HS-27A (cell line): ENCODE measurements at regions not wholly inside any gene's neighbourhood (a gene's known extent, or its start where the extent isn't known, plus 50 kb on each side); places are given as distances from the start of the nearest gene placed in this dataset.

Source experiments
- DNase-seq: peaks from one replicate; pipeline ENCODE4 v3.0.0-alpha.2; 2012; ENCODE audit warnings: low read depth, missing footprints

GRCh38 chr4:13248621-13249298 is 235.4 kb downstream of the RAB28 start:
- DNase-seq = no peak

DNA sequence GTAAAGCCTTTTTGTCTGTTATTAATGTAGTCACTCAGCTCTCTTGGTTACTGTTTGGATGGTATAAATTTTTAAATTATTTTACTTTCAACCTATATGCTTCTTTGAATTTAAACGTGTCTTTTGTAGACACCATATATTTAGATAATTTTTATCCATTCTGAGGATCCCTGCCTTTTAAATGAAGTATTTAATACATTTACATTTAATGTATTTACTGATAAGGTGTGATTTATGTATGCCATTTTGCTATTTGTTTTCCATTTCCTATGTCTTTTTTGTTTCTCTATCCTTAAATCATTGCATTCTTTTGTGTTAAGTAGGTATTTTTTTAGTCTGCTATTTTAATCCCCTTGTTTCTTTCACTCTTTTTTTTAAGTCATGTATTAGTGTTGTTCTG is 238.0 kb downstream of the RAB28 start:
- no peak for DNase-seq

GRCh38 chr4:13244444-13244843 is 239.7 kb downstream of the RAB28 start:
- no peak for DNase-seq

- DNase-seq = no peak
These were observed 241.0 kb downstream of the RAB28 start for GRCh38 chr4:13243152-13243551.

DNA sequence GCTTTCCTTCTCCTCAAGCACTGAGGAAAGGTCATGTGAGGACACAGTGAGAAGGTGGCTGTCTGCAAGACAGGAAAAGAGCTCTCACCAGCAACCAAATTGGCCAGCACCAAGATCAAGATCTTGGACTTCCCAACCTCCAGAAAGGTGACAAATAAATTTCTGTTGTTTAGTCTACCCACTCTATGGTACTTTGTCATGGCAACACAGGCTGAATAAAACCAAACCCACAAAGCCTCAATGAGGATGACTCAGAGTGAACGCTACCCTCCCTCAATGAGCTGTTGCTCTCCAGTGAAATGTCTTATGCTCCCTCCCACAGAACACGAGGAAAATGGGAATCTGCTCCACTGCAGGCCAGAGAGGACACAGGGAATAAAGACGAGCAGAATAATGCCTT is 244.1 kb downstream of the RAB28 start:
- no peak for DNase-seq

DNA sequence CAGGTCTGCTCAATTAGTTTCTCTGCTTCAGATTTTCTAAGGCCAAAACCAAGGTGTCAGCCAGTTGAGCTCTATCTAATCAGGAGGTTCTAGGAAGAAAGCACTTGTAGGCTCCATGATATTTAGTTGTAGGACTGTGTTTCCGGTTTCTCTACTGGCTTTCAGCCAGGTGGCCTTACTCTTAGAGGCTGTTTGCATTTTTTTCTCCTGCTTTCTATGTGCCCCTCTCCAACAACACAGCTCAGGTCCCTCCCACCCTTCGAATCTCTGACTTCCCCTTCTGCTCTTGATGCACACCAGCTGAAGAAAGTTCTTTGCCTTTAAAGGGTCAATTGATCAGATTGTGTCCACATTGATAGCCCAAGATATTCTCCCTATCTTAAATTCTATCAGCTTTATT is 245.2 kb downstream of the RAB28 start:
- DNase-seq = no peak

GRCh38 chr4:13236485-13236884 is 247.7 kb downstream of the RAB28 start:
- DNase-seq = no peak

DNA sequence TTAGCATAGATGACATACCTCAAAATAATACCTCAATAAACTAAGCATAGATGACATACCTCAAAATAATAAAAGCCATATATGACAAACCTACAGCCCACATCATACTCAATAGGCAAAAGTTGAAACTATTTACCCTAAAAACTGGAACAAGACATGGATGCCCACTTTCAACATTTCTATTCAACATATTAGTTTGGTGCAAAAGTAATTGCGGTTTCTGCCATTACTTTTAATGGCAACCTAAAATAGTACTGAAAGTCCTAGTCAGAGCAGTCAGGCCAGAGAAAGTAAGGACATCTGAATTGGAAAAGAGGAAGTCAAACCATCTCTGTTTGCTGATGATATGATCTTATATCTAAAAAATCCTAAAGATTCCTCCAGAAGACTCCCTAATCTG is 250.4 kb downstream of the RAB28 start:
- DNase-seq = no peak

GRCh38 chr4:13219971-13220370 is 264.2 kb downstream of the RAB28 start:
- DNase-seq = no peak

DNA sequence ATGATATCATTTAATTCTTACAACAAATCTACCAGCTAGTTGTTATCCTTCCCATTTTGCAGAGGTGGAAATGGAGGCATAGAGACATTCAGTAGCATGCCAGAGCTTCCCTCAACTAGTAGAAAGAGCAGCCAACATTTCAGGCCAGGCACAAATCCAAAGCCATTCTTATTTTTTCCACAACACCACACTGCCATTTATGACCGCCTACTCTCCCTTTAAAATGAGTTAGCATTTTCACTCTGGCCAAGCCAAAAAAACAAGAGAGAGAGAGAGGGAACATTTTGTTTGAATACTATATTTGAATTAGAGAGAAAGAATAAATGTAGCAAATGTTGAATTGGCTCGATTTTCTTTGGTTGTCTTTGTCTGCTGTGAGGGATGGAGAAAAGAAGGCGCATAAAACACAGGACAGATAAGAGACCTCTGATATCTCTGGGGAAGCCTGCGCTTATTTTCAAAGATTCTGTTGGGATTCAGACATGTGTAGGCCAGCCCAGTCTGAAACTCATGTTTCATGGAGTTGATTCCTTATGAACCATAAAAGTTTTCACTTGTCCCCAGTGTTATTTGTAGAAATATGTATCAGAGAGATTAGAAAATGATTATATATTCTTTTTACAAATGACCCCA is 265.7 kb downstream of the RAB28 start:
- DNase-seq = no peak

- no peak for DNase-seq
These were observed 268.6 kb downstream of the RAB28 start for GRCh38 chr4:13215560-13215959.

- no peak for DNase-seq
These were observed 271.2 kb downstream of the RAB28 start for GRCh38 chr4:13212936-13213335.

DNA sequence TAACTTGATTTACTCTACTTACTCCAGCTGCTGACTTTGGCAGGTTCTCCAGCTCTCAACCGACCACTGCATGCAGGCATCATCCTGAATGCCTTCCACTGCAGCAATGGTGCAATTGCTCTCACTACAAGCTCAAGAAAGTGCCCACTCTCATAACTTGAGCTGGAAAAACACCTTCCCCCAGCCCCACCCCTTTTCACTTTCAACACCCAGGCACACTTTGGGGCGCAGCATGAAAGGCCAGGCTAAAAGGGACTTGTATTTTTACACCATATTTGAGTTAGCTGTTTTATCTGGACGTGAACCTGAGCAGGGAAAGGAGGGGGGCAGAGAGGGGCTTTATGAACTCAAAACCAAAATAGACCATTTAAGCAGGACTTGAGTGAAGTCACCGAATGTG is 274.5 kb downstream of the RAB28 start:
- DNase-seq = no peak

- DNase-seq = no peak
These were observed 275.5 kb downstream of the RAB28 start for GRCh38 chr4:13208558-13209193.

- DNase-seq = no peak
These were observed 276.9 kb downstream of the RAB28 start for GRCh38 chr4:13207226-13207625.

GRCh38 chr4:13203101-13203500 is 281.0 kb downstream of the RAB28 start:
- no peak for DNase-seq

GRCh38 chr4:13202701-13203100 is 281.4 kb downstream of the RAB28 start:
- DNase-seq = no peak

DNA sequence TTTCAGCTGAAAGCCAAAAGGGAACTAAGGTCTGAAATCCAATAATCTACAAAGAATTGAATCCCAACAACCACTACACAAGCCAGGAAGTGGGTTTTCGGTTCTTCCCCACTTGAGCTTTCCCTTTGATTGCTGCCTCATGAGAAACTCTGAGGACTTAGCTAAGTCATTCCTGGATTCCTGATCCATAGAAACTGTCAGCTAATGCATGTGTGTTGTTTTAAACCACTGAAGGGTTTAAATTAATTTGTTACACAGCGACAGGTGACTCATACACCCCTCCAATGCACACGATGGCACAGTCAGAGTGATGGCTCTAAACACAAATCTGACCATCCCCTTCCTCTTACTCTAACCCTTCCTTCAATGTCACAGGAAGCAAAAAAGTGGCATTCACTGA is 282.9 kb downstream of the RAB28 start:
- no peak for DNase-seq

DNA sequence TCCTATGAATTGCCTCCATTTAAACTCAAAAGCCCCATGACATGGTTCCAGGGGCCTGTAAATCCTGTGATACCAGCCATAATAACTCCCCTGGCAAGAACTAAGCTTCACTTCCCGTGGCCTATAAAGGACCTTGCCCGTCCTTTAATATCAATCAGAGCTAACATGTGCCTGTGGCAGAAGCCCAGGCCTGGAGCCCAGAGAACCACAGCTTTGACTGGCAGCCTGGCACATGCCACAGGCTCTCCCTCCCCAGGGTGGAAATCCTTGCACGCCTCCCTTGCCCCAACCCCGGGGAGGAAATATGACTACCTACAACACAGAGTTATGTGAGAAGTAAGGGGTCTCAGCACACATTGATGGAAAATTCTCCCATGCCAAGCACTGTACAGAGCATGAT is 287.4 kb downstream of the RAB28 start:
- DNase-seq = no peak

GRCh38 chr4:13193662-13194061 is 290.5 kb downstream of the RAB28 start:
- DNase-seq = no peak

GRCh38 chr4:13190093-13190721 is 293.9 kb downstream of the RAB28 start:
- DNase-seq = no peak

DNA sequence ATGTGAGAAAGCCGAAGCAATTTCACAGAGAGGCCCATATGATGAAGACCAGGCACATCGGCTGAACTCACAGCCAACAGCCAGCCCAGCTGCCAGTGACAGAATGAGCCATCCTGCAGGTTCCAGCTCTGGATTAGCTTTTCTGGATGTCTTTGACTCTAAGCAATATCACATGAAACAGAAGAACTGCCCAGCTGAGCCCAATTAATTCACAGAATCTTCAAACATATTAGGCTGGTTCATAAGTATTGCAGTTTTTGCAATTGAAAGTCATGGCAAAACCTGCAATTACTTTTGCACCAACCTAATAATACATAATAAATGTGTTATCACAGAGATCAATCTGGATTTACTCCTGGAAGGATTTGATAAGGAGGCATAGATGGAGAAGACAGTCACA is 299.9 kb downstream of the RAB28 start:
- DNase-seq = no peak

DNA sequence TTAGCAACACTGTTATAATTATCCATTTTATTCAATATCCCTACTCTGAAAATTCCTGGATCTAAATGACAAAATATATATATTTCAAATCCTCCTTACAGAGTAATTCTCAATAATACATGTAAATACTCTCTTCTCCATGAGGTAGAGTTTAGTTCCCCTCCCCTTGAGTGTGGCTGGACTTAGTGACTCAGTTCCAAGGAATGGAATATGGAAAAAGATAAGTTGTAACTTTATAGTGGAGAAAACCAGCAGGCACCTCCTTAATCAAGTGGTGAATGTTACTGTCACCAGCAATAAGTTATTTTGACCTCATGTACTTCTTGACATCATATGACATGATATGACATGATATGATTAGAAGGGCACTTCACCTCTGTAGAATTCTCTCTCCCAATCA is 302.0 kb downstream of the RAB28 start:
- DNase-seq = no peak
